Spleen (tissue), 7 donors: ENCODE measurements at regions not wholly inside any gene's neighbourhood (a gene's known extent, or its start where the extent isn't known, plus 50 kb on each side); places are given as distances from the start of the nearest gene placed in this dataset.

Experiments used
- CTCF ChIP-seq, 11 experiments: fragments of 200-600 bp in 7 of 11; fragments of 450-650 bp in 4 of 11; sonication (generic) in 4 of 11; IDR thresholded peaks in 8 of 11; conservative IDR thresholded peaks in 3 of 11; 1 replicate in 7 of 11; 2 replicates in 4 of 11; pipeline versions ENCODE4 v1.4.0 to v1.8.0; 2016 to 2021; ENCODE audit warnings: antibody characterized with exemption in 11 of 11, inconsistent platforms in 4 of 11, mild to moderate bottlenecking in 1 of 11
- POLR2AphosphoS5 ChIP-seq, 3 donors: sonication (generic); formaldehyde crosslinking; IDR thresholded peaks; one replicate each; pipeline ENCODE4 v1.5.1; 2017; ENCODE audit warnings: antibody characterized with exemption in 3 of 3
- donor health status: DM: no; HTN: no; CAD: no; lungs with moderate emphysema.
- donor health status: DM: no; HTN: no; CAD: no.
- donor health status: DM: no; HTN: no; CAD: no.

- TF ChIP-seq POLR2AphosphoS5 (IDR thresholded peaks at IDR 0.05) (no peak), CTCF (IDR thresholded peaks at IDR 0.05 in 8 of 11, conservative IDR thresholded peaks at IDR 0.05 in 3 of 11) (no peak)
Measured at GRCh38 chr6:53974941-53975340, 136.3 kb upstream of the MLIP start.
